ENCODE measurements at regions not wholly inside any gene's neighbourhood (a gene's known extent, or its start where the extent isn't known, plus 50 kb on each side); places are given as distances from the start of the nearest gene placed in this dataset.
A peak's percentile ranks its signal among the peaks of the same experiment; 100 is the strongest.

GRCh38 chr3:72102112-72102616 is 317.2 kb upstream of the PROK2 start:
- peak; percentile 28 for DNase-seq

DNA sequence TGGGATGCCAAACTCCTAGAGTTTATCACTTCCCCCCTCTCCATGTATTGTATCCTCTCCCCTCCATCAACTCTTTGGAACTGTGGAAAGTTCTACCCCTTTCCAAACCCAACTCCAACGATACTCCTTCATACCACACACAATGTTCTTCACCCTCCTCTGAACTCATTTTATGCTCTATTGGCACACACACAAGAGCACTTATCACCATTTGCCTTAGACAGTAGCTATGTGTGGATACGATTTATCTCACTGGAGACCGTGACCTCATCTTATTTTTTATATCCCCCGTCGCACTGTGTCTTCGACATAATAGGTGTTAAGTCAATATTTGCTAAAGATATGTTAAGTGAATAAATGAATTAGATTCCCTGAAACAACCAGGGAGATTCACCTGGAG is 316.5 kb upstream of the PROK2 start:
- DNase-seq: no peak

- DNase-seq: peak; percentile 80
Observed at GRCh38 chr3:72100601-72101187, 315.7 kb upstream of the PROK2 start.

- no peak for DNase-seq
Observed at GRCh38 chr3:72100080-72100511, 315.1 kb upstream of the PROK2 start.

DNA sequence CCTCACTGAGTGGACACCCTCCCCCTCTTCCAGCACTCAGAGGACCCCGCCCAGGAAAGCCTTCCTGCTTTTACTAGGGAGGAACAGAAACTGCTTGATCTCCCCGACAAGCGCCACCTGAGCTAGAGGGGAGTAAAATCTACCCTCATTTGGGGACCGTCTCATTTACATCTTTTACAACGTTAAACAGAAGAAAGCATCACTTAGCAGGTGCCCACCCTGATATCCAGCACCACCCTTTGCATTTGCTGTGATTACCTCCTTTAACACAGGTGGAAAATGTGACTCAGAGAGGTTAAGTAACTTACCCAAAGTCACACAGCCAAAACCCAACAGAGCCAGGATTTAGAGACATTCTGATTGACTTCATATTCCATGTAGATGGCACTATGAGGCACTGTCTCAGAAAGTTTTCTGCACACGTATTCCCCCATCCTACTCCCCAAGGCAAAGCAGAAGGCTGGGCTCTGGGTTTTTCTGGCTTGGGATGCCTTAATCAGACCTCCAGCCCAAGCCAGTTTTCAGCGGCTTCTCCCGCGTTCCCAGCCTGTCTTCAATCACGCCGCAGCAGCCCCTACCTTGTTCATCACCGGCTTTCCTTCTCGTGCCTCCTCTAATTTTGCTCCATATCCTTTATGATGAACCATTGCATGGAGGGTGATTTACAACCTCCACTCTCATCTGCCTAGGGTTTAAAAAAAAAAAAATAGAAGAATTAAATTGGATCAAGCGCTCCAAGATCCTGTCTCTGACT is 314.6 kb upstream of the PROK2 start:
- DNase-seq: no peak

DNA sequence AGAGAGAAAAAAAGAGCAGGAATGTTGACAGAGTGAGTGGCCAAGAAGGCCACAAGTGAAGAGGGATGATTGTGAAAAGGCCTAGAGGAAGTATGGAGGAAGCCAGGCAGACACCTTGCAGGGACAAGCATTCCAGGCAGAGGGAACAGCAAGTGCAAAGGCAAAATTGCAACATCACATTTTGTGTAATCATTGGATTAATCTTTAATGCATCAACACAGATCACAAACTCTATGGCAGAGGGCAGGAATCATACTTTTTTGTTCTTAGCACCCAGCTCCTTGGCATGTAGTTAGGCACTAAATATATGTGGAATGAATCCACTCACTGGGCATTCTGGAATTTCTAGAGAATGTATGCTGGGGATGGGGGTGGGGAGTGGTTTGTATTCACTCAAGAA is 312.1 kb upstream of the PROK2 start:
- no peak for DNase-seq

DNA sequence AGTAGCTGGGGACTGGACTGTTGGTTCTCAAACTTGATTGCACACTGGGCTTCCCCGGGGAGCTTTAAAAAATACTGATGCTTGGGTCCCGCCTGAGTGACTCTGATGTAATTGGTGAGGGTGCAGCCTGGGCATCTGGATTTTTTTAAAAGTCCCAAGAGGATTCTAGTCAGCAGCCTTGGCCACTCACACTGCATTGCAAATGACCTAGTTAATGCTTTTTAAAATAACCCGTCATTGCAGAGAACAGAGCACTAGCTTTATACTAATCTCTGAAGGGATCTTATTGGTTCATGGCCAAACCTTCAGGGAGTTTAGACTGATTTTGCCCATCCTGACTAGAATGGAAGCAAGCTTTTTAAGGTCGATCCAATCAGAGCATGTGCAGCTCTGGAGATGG is 310.6 kb upstream of the PROK2 start:
- no peak for DNase-seq

DNA sequence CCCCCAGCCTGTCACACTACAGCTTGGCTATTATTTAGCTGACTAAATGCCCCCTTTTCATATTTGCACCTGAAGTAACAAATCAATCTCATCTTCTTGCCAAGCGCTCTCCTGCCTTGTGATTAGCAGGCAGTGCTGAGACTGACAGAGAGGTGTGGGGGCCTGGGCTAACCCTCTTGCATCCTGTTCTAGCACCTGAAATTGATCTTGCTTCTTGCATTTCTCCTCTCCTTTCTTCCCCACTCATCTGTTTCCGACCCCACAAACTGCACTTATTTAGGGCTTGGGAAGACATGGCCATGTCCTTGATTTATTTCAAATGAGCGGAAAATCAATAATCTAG is 309.0 kb upstream of the PROK2 start:
- no peak for DNase-seq

- no peak for DNase-seq
Observed at GRCh38 chr3:72093270-72093991, 308.5 kb upstream of the PROK2 start.

DNA sequence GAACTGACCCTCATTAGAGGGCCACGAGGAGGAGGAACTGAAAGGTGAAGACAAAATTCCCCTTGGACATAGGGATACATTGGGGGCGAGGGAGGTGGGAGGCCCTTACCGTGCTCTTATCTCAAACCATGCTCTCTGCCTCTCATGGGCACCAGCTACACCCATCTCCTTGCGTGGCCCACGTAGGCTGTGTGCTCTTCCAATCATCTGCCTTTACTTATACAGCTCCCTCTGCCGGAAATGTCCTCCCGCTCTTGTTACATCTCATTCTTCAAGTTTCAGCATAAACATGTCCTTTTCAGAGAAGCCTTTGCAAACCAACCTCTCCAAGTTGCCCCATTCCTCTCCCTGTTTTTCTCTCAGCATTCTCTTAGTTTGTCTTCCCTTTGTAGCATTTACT is 307.8 kb upstream of the PROK2 start:
- DNase-seq: no peak

DNA sequence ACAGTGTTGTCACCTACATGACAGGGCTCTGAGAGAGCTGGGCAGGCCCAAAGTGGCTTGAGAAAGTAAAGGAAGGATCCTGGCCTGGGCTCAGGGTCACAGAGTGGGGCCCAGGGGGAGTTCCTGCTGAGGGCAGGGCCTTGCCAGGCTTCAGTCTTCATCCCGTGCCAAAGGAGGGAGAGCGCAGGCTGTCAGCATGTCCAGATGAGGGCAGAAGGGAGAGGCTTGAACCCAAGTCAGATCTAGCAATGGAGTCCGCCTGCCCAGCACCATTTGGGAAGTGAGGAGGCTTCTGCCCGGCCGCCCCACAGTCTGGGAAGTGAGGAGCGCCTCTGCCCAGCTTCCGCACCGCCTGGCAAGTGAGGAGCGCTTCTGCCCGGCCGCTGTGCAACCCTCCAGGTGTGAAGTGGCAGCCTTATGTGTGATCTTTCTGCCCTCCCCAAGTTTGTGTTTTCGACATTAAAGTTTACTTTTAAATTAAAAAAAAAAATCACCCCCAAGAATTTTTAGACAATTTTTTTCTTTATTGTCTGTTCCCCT is 303.6 kb upstream of the PROK2 start:
- DNase-seq: no peak

DNA sequence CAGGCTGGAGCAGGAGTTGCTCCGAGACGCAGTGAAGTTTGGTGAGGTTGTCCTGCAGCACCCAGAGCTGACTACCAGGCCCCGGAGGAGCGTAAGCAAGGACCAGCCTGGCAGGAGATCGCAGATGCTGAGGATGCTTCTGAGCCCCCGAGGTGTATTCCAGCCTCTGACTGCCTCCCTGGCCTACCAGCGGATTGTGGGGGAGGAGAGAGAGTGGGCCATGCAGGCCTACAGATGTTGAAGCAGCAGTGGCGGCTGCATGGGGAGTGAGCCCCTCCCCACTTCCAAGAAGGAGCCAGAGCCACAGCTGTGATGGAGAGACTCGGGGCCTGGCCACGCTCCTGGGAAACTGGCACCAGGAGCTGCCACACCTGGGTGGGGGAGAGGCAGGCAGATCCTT is 302.5 kb upstream of the PROK2 start:
- DNase-seq: no peak

GRCh38 chr3:72086743-72087087 is 301.8 kb upstream of the PROK2 start:
- DNase-seq: no peak

GRCh38 chr3:72086042-72086742 is 301.2 kb upstream of the PROK2 start:
- DNase-seq: no peak

DNA sequence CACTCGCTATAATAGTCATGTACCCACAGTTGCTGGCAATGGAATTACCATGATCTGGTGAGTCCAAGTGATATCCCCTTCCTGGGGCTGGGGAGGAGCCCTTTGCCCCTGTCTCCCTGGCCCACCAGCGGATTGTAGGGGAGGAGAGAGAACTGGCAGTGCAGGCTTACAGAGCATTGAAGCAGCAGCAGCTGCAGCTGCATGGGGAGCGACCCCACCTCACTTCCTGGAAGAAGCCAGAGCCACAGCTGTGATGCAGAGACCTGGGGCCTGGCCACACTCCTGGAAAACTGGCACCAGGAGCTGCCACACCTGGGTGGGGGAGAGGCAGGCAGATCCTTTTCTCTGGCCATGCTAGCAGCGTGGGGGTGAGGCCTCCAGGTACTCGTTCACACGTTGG is 300.1 kb upstream of the PROK2 start:
- no peak for DNase-seq

DNA sequence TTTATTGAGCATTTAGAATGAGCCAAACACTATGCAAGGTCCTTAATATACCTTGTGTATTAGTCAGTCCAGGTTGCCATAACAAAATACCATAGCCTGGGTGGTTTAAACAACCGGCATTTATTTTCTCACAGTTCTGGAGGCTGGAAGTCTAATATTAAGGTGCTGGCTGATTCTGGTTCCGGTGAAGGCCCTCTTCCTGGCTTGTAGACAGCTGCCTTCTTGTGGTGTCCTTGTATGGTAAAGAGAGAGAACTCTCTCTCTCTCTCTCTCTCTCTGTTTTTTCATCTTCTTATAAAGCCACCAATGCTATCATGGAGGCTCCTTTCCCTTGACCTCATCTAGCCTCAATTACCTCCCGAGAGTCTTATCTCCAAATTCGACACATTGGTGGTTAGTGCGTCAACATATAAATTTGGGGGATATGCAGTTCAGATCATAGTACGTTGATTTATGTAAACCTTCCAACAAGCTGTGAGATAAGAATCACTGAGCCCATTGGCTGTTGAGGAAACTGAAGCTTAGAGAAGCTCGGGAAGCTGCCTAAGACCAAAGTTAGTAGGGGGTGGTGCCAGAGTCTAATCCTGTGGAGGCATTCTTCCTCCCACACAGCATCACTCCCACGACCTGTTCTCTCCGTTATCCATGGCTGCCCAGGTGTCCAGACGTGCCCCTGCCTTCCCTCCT is 298.0 kb upstream of the PROK2 start:
- no peak for DNase-seq

DNA sequence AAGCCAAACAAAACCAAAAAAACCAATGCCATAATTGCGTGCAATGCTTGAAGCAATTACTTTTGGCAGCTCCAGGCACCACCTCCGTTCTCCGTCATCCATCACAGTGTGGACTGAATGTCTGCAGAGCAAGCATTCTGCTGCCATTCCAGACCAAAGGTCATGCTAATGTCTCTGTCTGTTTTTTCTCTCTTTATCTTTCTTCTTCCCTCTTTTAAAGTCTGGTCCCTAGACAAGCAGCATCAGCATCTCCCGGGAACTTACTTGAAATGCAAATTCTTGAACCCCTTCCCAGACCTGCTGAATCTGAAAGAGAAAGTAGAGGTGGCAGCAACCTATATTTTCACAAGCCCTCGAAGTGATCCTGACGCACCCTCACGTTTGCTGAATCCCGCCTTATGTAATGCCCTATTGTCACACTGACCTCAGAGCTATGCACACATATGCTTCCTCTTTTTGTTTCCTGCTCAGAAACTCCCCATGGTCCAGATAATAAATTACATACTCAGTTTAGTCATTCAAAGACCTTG is 297.3 kb upstream of the PROK2 start:
- DNase-seq: no peak

DNA sequence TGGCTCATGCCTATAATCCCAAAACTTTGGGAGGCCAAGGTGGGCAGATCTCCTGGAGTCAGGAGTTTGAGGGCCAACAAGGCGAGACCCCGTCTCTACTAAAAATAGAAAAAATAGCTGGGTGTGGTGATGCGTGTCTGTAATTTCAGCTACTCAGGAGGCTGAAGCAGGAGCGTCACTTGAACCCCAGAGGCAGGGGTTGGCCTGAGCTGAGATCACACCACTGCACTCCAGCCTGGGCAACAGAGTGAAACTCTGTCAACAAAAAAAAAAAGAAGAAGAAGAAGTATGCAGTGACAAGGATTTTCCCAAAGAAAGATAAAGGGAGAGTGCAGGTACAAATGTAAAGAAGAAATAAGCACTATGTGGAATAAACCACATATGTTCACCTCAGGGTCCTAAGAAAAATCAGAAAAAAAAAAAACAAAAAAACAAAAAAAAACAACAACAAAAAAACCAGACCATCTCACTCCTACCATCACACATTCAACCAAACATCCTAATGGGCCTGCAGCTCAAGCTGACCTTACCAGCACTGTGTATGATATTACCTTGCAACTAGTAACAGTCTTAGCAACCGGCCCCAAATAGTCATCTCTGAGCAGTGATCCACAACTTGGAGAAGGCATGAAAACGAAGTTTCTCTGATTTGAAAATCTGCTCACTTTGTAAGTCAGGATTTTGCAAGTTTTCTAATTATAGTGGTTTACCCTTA is 296.7 kb upstream of the PROK2 start:
- no peak for DNase-seq

- no peak for DNase-seq
Observed at GRCh38 chr3:72080800-72081199, 295.9 kb upstream of the PROK2 start.

- DNase-seq: no peak
Observed at GRCh38 chr3:72080095-72080494, 295.1 kb upstream of the PROK2 start.

DNA sequence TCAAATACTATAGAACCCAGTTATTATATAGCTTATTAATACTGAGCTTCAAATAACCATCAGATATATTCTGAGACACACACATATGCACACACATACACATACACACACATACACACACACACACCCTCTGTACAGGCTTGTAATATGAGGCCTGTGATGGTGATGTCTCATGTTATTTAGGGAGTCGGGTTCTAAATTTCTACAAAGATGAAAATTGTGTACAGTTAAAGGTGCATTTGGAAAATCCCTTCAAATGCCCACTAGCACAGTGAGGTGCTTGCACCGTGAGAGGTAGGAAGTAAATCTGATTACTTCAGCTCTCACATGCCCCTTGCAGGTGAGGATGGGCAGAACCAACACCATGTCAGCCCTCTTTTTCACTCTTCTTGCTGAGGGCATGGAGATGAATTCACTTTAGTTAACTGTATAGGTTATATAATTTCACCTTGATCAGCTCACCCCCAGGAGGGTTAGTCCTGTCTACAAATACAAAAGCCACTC is 294.5 kb upstream of the PROK2 start:
- DNase-seq: no peak

All from hindlimb muscle (tissue), 1 donor.